ENCODE measurements at regions not wholly inside any gene's neighbourhood (a gene's known extent, or its start where the extent isn't known, plus 50 kb on each side); places are given as distances from the start of the nearest gene placed in this dataset.

DNA sequence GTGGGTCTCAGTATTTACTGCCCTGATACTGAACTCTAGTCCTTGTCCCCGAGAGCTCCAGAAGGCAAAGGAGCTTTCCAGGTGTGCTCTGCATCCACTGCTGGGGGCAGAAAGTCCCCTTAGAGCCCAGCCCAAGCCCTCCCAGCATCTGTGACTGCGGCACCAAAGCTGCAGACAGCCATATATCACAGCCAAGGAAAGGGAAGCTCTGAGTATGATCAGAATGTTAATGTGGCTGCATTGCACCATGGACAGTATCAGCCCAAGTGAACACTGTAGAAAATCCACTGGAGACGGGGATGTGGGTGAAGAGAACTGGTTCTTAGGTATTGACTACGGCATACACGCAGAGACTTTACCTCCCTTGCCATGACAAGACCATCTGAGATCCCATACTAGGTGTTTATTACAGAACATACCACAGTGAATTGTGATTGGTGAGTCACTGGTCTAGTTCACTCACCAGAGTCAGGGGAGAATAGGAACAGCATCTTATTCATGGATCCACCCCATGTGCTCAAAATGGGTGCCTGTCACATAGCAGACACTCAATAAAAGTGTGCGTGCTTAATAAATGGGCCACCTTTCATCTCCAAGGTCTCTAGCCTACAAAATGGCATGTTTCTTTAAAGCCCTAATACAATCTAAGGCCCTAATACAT lies 170.3 kb downstream of the HHIPL2 start:
- TF ChIP-seq, protein P1, sequence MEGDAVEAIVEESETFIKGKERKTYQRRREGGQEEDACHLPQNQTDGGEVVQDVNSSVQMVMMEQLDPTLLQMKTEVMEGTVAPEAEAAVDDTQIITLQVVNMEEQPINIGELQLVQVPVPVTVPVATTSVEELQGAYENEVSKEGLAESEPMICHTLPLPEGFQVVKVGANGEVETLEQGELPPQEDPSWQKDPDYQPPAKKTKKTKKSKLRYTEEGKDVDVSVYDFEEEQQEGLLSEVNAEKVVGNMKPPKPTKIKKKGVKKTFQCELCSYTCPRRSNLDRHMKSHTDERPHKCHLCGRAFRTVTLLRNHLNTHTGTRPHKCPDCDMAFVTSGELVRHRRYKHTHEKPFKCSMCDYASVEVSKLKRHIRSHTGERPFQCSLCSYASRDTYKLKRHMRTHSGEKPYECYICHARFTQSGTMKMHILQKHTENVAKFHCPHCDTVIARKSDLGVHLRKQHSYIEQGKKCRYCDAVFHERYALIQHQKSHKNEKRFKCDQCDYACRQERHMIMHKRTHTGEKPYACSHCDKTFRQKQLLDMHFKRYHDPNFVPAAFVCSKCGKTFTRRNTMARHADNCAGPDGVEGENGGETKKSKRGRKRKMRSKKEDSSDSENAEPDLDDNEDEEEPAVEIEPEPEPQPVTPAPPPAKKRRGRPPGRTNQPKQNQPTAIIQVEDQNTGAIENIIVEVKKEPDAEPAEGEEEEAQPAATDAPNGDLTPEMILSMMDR (conservative IDR thresholded peaks at IDR 0.05): no peak
- no peak for TF ChIP-seq EZH2 (IDR thresholded peaks at IDR 0.05; ENCODE audit: low read depth)

Measured in PC-9 (cell line).